ENCODE measurements at regions not wholly inside any gene's neighbourhood (a gene's known extent, or its start where the extent isn't known, plus 50 kb on each side); places are given as distances from the start of the nearest gene placed in this dataset.

- H3K36me3 ChIP-seq (ENCODE audit: control insufficient read depth, insufficient read depth, low read length): no peaks in the 10 kb centered on the region
- ATAC-seq (no peak), DNase-seq (ENCODE audit: low read depth, low spot score) (no peak)
- no peaks in the 10 kb centered on the region for H3K27me3 ChIP-seq (ENCODE audit: control insufficient read depth, insufficient read depth, low read length)
- no TSS peak for BruUV-seq (replicated peaks)
- ChIA-PET CTCF (no interaction called here), POLR2A (interaction anchor here (0.5 kb wide), 1 partner anchor 70 kb away, joined by 3 read pairs; no protein-coding TSS in a partner anchor)
- H3K9me3 ChIP-seq (ENCODE audit: control insufficient read depth, insufficient read depth, low read depth, low read length): no peaks in the 10 kb centered on the region
- H3K4me1 ChIP-seq (ENCODE audit: control insufficient read depth, insufficient read depth, low read length): peaks cover 39% of the 10 kb centered on the region
- H3K27ac ChIP-seq (ENCODE audit: low read length): peak overlapping the region; percentile 80
- TF ChIP-seq REST (IDR thresholded peaks at IDR 0.05; ENCODE audit: insufficient read depth in 1 of 2, low read depth in 2 of 2, low read length in 1 of 2): no peak
- intact Hi-C loops (cut with micrococcal nuclease; ENCODE audit: unreplicated experiment): loop anchor here (10.0 kb wide), 2 partner anchors 402 to 678 kb away; no protein-coding TSS in a partner anchor
- H3K4me3 ChIP-seq (ENCODE audit: low read depth in 2 of 2, low read length in 2 of 2): peak overlapping the region in 1 of 2 experiments; percentile 20; a peak in 1 of 4 replicates
- in situ Hi-C loops (cut with HindIII; ENCODE audit: low pct_unique_long_range_greater_than_20kb, low sequenced_read_pairs): no loop called here
Measured at GRCh38 chr6:22146931-22147701, 149.7 kb downstream of the PRL start.

GRCh38 chr6:22147921-22148776, 148.7 kb downstream of the PRL start:
- intact Hi-C loops (cut with micrococcal nuclease; ENCODE audit: unreplicated experiment): loop anchor here (10.0 kb wide), 2 partner anchors 403 to 677 kb away; no protein-coding TSS in a partner anchor
- no peaks in the 10 kb centered on the region for H3K27me3 ChIP-seq (ENCODE audit: control insufficient read depth, insufficient read depth, low read length)

More at GRCh38 chr6:22147921-22148776, 148.7 kb downstream of the PRL start:
- no peak for DNase-seq (ENCODE audit: low read depth, low spot score)
- Histone ChIP-seq H3K36me3 (ENCODE audit: control insufficient read depth, insufficient read depth, low read length) (no peaks in the 10 kb centered on the region), H3K4me3 (ENCODE audit: low read depth in 2 of 2, low read length in 2 of 2) (peak overlapping the region in 1 of 2 experiments; percentile 9; a peak in 1 of 4 replicates), H3K9me3 (ENCODE audit: control insufficient read depth, insufficient read depth, low read depth, low read length) (no peaks in the 10 kb centered on the region), H3K4me1 (ENCODE audit: control insufficient read depth, insufficient read depth, low read length) (peaks cover 37% of the 10 kb centered on the region), H3K27ac (ENCODE audit: low read length) (peak overlapping the region; percentile 80)
- ATAC-seq: peak; percentile 82
- BruUV-seq (replicated peaks): no TSS peak
- in situ Hi-C loops (cut with HindIII; ENCODE audit: low pct_unique_long_range_greater_than_20kb, low sequenced_read_pairs): no loop called here
- ChIA-PET CTCF (interaction anchor here (0.6 to 0.7 kb wide), 2 partner anchors 15 to 41 kb away, joined by 3 read pairs; no protein-coding TSS in a partner anchor), POLR2A (interaction anchor here (0.5 to 1.2 kb wide), 2 partner anchors 10 to 71 kb away, joined by 3 to 4 read pairs; no protein-coding TSS in a partner anchor)
- TF ChIP-seq TCF7L2 (IDR thresholded peaks at IDR 0.05; ENCODE audit: low read depth, low read length): peak; percentile 74
- TF ChIP-seq REST (IDR thresholded peaks at IDR 0.05; ENCODE audit: insufficient read depth in 1 of 2, low read depth in 2 of 2, low read length in 1 of 2): no peak
- no peak for TF ChIP-seq CTCF (IDR thresholded peaks at IDR 0.05)
- no peak for TF ChIP-seq SIN3A (IDR thresholded peaks at IDR 0.05; ENCODE audit: borderline replicate concordance, insufficient read depth, low read depth, low read length)
- TF ChIP-seq POLR2AphosphoS5 (IDR thresholded peaks at IDR 0.05; ENCODE audit: low read depth, low read length): 0 out of 2 replicates have a peak, but pooled peaks have one; percentile 26
